GM23338 (cell line): ENCODE measurements at regions not wholly inside any gene's neighbourhood (a gene's known extent, or its start where the extent isn't known, plus 50 kb on each side); places are given as distances from the start of the nearest gene placed in this dataset.

Source experiments
- ATAC-seq: fragments of 200-7000 bp; cut with Tn5 transposase; 3 replicates; pipeline ENCODE4 v1.9.1; 2020
- DNase-seq: peaks from one replicate; pipeline ENCODE4 v3.0.0-alpha.2; 2015; ENCODE audit warnings: low spot score
- H2AFZ ChIP-seq: fragments of 200-600 bp; sonication (generic); 2 replicates; pipeline ENCODE4 v1.8.0; 2016; ENCODE audit warnings: antibody characterized with exemption, mild to moderate bottlenecking, moderate library complexity
- H3F3A ChIP-seq: fragments of 200-600 bp; sonication (generic); replicated peaks from 2 replicates; pipeline ENCODE4 v1.8.0; 2017; ENCODE audit warnings: antibody characterized with exemption, mixed run types, low read depth
- H3K27ac ChIP-seq: fragments of 200-600 bp; sonication (generic); 2 replicates; pipeline ENCODE4 v1.6.1; 2016; ENCODE audit warnings: low read depth
- H3K27me3 ChIP-seq: fragments of 200-600 bp; sonication (generic); 2 replicates; pipeline ENCODE4 v1.8.0; 2016; ENCODE audit warnings: mild to moderate bottlenecking, mixed run types, moderate library complexity; ENCODE audit not compliant: insufficient read depth
- H3K36me3 ChIP-seq: fragments of 200-600 bp; sonication (generic); 2 replicates; pipeline ENCODE4 v1.8.0; 2016; ENCODE audit warnings: mild to moderate bottlenecking; ENCODE audit not compliant: insufficient read depth
- H3K4me1 ChIP-seq: fragments of 200-600 bp; sonication (generic); 2 replicates; pipeline ENCODE4 v1.8.0; 2016; ENCODE audit warnings: mild to moderate bottlenecking, moderate library complexity; ENCODE audit not compliant: insufficient read depth
- H3K4me2 ChIP-seq: fragments of 200-600 bp; sonication (generic); 2 replicates; pipeline ENCODE4 v1.7.1; 2017; ENCODE audit warnings: mixed run types
- H3K4me3 ChIP-seq: fragments of 200-600 bp; sonication (generic); 2 replicates; pipeline ENCODE4 v1.6.1; 2016; ENCODE audit warnings: mixed run types
- H3K79me2 ChIP-seq: fragments of 200-600 bp; sonication (generic); replicated peaks from 2 replicates; pipeline ENCODE4 v1.8.0; 2017; ENCODE audit warnings: mild to moderate bottlenecking; ENCODE audit not compliant: insufficient read depth
- H3K9me2 ChIP-seq: fragments of 200-600 bp; sonication (generic); 2 replicates; pipeline ENCODE4 v1.8.0; 2017; ENCODE audit not compliant: insufficient read depth
- H4K20me1 ChIP-seq: fragments of 200-600 bp; sonication (generic); replicated peaks from 2 replicates; pipeline ENCODE4 v1.8.0; 2017; ENCODE audit warnings: mild to moderate bottlenecking; ENCODE audit not compliant: insufficient read depth
- H3K27ac Mint-ChIP-seq: 2 replicates; pipeline ENCODE4 v1.8.0; 2020; ENCODE audit warnings: inconsistent platforms, mild to moderate bottlenecking, moderate library complexity, mixed read lengths
- H3K27me3 Mint-ChIP-seq: 3 replicates; pipeline ENCODE4 v1.8.0; 2022; ENCODE audit warnings: low read depth, mild to moderate bottlenecking, moderate library complexity, mixed read lengths, inconsistent platforms; ENCODE audit not compliant: insufficient read depth, poor library complexity
- H3K36me3 Mint-ChIP-seq: 3 replicates; pipeline ENCODE4 v1.8.0; 2021; ENCODE audit warnings: low read depth, mild to moderate bottlenecking, inconsistent platforms, moderate library complexity, mixed read lengths
- H3K4me1 Mint-ChIP-seq: 3 replicates; pipeline ENCODE4 v1.8.0; 2020; ENCODE audit warnings: mild to moderate bottlenecking, inconsistent platforms, mixed read lengths
- H3K4me3 Mint-ChIP-seq: 3 replicates; pipeline ENCODE4 v1.8.0; 2021; ENCODE audit warnings: moderate library complexity, mild to moderate bottlenecking, inconsistent platforms, mixed read lengths
- H3K9me3 Mint-ChIP-seq: 3 replicates; pipeline ENCODE4 v1.8.0; 2020; ENCODE audit warnings: moderate library complexity, mild to moderate bottlenecking, inconsistent platforms, mixed read lengths
- TF ChIP-seq, protein P1 (sequence below): IDR thresholded peaks from one replicate; pipeline ENCODE4 v1.6.1; 2018; ENCODE audit warnings: antibody characterized with exemption; ENCODE audit not compliant: unreplicated experiment
- TF ChIP-seq, protein P2 (sequence below): fragments of 250-450 bp; sonication (Bioruptor Pico); IDR thresholded peaks from 2 replicates; pipeline ENCODE4 v1.5.0; 2020; ENCODE audit warnings: mild to moderate bottlenecking, moderate library complexity

DNA sequence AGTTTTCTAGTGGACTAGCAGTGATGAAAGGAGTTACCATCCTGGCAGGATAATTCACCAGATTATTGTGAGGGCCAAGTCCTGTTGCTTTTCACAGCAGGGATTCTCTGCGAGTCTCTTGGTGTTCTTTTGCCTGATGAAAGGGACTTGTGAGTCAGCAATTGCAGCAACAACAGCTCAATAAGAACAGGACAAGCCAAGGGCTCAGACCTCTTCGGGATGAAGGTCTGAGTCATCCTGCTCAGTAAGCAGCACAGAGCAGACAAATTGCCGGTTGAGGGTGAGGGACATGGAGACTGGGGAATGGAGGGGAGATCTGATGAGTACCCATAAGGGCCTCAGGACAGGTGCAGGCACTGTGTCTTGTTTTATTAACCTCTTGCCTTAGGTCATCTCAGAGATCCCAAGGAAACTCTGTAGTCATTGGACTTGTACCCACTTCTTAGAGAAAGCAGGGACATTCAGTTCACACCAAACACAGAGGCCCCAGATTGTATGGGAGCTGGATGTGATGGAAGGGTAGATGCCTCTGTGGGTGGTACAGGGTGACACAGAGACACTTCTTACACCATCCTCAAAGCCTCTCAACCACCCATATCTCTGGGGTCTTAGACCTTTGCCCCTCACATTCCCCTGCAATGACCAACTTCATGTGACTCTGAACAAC, 173.8 kb upstream of the TLE3 start:
- Histone ChIP-seq H3K79me2 (no peaks in the 10 kb centered on the region), H3K27ac (no peak overlapping the region), H3K4me1 (no peaks in the 10 kb centered on the region), H3K36me3 (no peaks in the 10 kb centered on the region), H3K4me3 (no peak overlapping the region), H3F3A (no peaks in the 10 kb centered on the region), H3K4me2 (no peak overlapping the region), H2AFZ (no peak overlapping the region), H3K9me2 (no peaks in the 10 kb centered on the region; the same call in 1 of the 2 replicates), H4K20me1 (no peaks in the 10 kb centered on the region), H3K27me3 (no peaks in the 10 kb centered on the region)
- H3K4me3 Mint-ChIP-seq = no peak overlapping the region
- no peaks in the 10 kb centered on the region for H3K9me3 Mint-ChIP-seq
- DNase-seq (no peak), ATAC-seq (peak; percentile 81)
- TF ChIP-seq, protein P1, sequence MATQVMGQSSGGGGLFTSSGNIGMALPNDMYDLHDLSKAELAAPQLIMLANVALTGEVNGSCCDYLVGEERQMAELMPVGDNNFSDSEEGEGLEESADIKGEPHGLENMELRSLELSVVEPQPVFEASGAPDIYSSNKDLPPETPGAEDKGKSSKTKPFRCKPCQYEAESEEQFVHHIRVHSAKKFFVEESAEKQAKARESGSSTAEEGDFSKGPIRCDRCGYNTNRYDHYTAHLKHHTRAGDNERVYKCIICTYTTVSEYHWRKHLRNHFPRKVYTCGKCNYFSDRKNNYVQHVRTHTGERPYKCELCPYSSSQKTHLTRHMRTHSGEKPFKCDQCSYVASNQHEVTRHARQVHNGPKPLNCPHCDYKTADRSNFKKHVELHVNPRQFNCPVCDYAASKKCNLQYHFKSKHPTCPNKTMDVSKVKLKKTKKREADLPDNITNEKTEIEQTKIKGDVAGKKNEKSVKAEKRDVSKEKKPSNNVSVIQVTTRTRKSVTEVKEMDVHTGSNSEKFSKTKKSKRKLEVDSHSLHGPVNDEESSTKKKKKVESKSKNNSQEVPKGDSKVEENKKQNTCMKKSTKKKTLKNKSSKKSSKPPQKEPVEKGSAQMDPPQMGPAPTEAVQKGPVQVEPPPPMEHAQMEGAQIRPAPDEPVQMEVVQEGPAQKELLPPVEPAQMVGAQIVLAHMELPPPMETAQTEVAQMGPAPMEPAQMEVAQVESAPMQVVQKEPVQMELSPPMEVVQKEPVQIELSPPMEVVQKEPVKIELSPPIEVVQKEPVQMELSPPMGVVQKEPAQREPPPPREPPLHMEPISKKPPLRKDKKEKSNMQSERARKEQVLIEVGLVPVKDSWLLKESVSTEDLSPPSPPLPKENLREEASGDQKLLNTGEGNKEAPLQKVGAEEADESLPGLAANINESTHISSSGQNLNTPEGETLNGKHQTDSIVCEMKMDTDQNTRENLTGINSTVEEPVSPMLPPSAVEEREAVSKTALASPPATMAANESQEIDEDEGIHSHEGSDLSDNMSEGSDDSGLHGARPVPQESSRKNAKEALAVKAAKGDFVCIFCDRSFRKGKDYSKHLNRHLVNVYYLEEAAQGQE = no peak
- TF ChIP-seq, protein P2, sequence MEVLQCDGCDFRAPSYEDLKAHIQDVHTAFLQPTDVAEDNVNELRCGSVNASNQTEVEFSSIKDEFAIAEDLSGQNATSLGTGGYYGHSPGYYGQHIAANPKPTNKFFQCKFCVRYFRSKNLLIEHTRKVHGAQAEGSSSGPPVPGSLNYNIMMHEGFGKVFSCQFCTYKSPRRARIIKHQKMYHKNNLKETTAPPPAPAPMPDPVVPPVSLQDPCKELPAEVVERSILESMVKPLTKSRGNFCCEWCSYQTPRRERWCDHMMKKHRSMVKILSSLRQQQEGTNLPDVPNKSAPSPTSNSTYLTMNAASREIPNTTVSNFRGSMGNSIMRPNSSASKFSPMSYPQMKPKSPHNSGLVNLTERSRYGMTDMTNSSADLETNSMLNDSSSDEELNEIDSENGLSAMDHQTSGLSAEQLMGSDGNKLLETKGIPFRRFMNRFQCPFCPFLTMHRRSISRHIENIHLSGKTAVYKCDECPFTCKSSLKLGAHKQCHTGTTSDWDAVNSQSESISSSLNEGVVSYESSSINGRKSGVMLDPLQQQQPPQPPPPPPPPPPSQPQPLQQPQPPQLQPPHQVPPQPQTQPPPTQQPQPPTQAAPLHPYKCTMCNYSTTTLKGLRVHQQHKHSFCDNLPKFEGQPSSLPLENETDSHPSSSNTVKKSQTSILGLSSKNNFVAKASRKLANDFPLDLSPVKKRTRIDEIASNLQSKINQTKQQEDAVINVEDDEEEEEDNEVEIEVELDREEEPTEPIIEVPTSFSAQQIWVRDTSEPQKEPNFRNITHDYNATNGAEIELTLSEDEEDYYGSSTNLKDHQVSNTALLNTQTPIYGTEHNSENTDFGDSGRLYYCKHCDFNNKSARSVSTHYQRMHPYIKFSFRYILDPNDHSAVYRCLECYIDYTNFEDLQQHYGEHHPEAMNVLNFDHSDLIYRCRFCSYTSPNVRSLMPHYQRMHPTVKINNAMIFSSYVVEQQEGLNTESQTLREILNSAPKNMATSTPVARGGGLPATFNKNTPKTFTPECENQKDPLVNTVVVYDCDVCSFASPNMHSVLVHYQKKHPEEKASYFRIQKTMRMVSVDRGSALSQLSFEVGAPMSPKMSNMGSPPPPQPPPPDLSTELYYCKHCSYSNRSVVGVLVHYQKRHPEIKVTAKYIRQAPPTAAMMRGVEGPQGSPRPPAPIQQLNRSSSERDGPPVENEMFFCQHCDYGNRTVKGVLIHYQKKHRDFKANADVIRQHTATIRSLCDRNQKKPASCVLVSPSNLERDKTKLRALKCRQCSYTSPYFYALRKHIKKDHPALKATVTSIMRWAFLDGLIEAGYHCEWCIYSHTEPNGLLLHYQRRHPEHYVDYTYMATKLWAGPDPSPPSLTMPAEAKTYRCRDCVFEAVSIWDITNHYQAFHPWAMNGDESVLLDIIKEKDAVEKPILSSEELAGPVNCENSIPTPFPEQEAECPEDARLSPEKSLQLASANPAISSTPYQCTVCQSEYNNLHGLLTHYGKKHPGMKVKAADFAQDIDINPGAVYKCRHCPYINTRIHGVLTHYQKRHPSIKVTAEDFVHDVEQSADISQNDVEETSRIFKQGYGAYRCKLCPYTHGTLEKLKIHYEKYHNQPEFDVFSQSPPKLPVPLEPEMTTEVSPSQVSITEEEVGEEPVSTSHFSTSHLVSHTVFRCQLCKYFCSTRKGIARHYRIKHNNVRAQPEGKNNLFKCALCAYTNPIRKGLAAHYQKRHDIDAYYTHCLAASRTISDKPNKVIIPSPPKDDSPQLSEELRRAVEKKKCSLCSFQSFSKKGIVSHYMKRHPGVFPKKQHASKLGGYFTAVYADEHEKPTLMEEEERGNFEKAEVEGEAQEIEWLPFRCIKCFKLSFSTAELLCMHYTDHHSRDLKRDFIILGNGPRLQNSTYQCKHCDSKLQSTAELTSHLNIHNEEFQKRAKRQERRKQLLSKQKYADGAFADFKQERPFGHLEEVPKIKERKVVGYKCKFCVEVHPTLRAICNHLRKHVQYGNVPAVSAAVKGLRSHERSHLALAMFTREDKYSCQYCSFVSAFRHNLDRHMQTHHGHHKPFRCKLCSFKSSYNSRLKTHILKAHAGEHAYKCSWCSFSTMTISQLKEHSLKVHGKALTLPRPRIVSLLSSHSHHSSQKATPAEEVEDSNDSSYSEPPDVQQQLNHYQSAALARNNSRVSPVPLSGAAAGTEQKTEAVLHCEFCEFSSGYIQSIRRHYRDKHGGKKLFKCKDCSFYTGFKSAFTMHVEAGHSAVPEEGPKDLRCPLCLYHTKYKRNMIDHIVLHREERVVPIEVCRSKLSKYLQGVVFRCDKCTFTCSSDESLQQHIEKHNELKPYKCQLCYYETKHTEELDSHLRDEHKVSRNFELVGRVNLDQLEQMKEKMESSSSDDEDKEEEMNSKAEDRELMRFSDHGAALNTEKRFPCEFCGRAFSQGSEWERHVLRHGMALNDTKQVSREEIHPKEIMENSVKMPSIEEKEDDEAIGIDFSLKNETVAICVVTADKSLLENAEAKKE (CRISPR knock-in tag) = peak; percentile 50; the same call in 1 of the 2 replicates
- H3K4me1 Mint-ChIP-seq = peaks cover 22% of the 10 kb centered on the region
- H3K27me3 Mint-ChIP-seq = peaks cover 12% of the 10 kb centered on the region
- no peak overlapping the region; the same call in 1 of the 2 replicates for H3K27ac Mint-ChIP-seq
- no peaks in the 10 kb centered on the region for H3K36me3 Mint-ChIP-seq
